Activated naive CD4-positive, alpha-beta T cell treated with anti-CD3 and anti-CD28 coated beads for 36 hours (primary cell): ENCODE measurements at regions not wholly inside any gene's neighbourhood (a gene's known extent, or its start where the extent isn't known, plus 50 kb on each side); places are given as distances from the start of the nearest gene placed in this dataset.

Experiments used
- CTCF ChIA-PET: fragments of 350-600 bp; sonication (Branson Sonifier 250); formaldehyde crosslinking; loops from one replicate; lab custom pipeline; 2021; ENCODE audit warnings: antibody characterized with exemption; lab: Charles Lee
- DNase-seq: peaks from one replicate; pipeline ENCODE4 v3.0.0-alpha.2; 2020
- H3K27ac Mint-ChIP-seq: one replicate; pipeline ENCODE4 v1.8.0; 2021; ENCODE audit warnings: mild to moderate bottlenecking, mixed read lengths
- H3K27me3 Mint-ChIP-seq: one replicate; pipeline ENCODE4 v1.8.0; 2021; ENCODE audit warnings: low read depth, mixed read lengths
- H3K36me3 Mint-ChIP-seq: one replicate; pipeline ENCODE4 v1.8.0; 2021; ENCODE audit warnings: low read depth, mixed read lengths
- H3K4me1 Mint-ChIP-seq: one replicate; pipeline ENCODE4 v1.8.0; 2021; ENCODE audit warnings: low read depth, mixed read lengths
- H3K4me3 Mint-ChIP-seq: one replicate; pipeline ENCODE4 v1.8.0; 2021; ENCODE audit warnings: mild to moderate bottlenecking, moderate library complexity, mixed read lengths
- H3K9me3 Mint-ChIP-seq: one replicate; pipeline ENCODE4 v1.8.0; 2021; ENCODE audit warnings: mixed read lengths
- intact Hi-C: fragments of 100-400 bp; cut with micrococcal nuclease; formaldehyde crosslinking; loops from one replicate; pipeline ENCODE4 v1.15.1; 2023

- Mint-ChIP-seq H3K4me3 (no peak overlapping the region), H3K4me1 (no peaks in the 10 kb centered on the region), H3K36me3 (peaks cover 10% of the 10 kb centered on the region), H3K27ac (no peak overlapping the region), H3K9me3 (peaks cover 15% of the 10 kb centered on the region), H3K27me3 (no peaks in the 10 kb centered on the region)
- CTCF ChIA-PET: interaction anchor here (0.6 to 0.8 kb wide), 2 partner anchors 9 to 37 kb away, joined by 3 to 5 read pairs; no protein-coding TSS in a partner anchor
- intact Hi-C loops: no loop called here
- no peak for DNase-seq
These were observed 223.3 kb downstream of the LPIN1 start for GRCh38 chr2:11969774-11970173.

DNA sequence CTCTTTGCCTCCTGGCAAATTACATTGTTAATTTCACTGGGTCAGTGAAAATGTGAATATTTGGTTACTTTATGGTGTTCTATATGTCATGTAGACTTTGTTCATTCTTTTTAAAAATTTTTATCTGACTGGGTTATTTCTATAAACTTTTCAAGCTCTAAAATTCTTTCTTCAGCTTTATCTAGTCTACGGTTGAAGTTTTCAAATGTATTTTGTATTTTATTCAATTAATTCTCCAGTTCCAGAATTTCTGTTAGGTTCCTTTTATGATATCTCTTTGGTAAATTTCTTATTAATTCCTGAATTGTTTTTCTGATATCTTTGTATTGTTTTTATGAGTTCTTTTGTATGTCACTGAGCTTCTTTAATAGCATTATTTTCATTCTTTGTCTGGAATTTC is 228.1 kb downstream of the LPIN1 start:
- no peak overlapping the region for H3K4me3 Mint-ChIP-seq
- no peaks in the 10 kb centered on the region for H3K27me3 Mint-ChIP-seq
- H3K9me3 Mint-ChIP-seq: peaks cover 25% of the 10 kb centered on the region
- H3K27ac Mint-ChIP-seq: no peak overlapping the region
- no peaks in the 10 kb centered on the region for H3K4me1 Mint-ChIP-seq
- CTCF ChIA-PET: no interaction called here
- H3K36me3 Mint-ChIP-seq: peaks cover 10% of the 10 kb centered on the region
- intact Hi-C loops: no loop called here
- no peak for DNase-seq

- H3K27me3 Mint-ChIP-seq: no peaks in the 10 kb centered on the region
- no peaks in the 10 kb centered on the region for H3K4me1 Mint-ChIP-seq
- peaks cover 10% of the 10 kb centered on the region for H3K36me3 Mint-ChIP-seq
- CTCF ChIA-PET: no interaction called here
- DNase-seq: no peak
- H3K27ac Mint-ChIP-seq: no peak overlapping the region
- peaks cover 25% of the 10 kb centered on the region for H3K9me3 Mint-ChIP-seq
- H3K4me3 Mint-ChIP-seq: no peak overlapping the region
- intact Hi-C loops: no loop called here
These were observed 228.9 kb downstream of the LPIN1 start for GRCh38 chr2:11975373-11975772.

GRCh38 chr2:11976073-11976472 is 229.6 kb downstream of the LPIN1 start:
- Mint-ChIP-seq H3K27me3 (no peaks in the 10 kb centered on the region), H3K4me3 (no peak overlapping the region), H3K9me3 (peaks cover 25% of the 10 kb centered on the region), H3K4me1 (no peaks in the 10 kb centered on the region), H3K27ac (no peak overlapping the region), H3K36me3 (peaks cover 10% of the 10 kb centered on the region)
- DNase-seq: no peak
- intact Hi-C loops: no loop called here
- CTCF ChIA-PET: no interaction called here

DNA sequence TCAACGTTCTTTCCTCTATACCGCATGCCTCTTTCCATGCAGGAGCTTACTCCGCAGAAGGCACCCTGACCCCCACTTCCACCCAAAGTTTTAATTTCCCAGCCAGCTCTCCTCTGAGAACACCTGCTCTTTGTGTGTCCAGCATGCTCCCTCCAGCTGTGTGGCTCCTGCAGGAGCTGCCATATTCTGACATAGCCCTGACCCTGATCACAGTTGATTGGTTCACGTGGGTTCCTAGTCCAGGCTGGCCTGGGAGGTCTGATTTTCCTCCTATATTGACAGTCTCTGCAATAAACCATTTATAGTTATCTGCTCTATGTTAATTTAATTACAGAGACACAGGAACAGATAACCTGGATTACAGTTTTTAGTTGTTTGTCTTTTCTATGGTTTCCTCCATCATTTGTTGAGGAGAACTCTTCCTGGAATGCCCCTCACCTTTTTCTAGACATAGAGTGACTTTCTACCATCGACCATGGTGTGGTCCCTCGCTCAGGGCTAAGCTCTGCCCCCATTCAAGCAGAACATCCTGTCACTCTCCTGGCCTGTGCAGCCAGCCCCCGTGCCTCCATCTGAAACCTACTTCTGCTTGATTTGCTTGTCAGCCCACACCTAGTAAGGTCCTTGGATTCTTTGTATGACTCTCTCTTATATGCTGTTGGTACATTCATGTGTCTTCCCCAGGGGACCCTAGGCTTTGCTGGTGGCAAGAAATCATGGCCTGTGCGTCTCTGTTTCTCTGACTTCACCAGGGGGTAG is 231.5 kb downstream of the LPIN1 start:
- H3K9me3 Mint-ChIP-seq: peaks cover 20% of the 10 kb centered on the region
- intact Hi-C loops: no loop called here
- no peak overlapping the region for H3K27ac Mint-ChIP-seq
- H3K4me3 Mint-ChIP-seq: no peak overlapping the region
- DNase-seq: no peak
- H3K27me3 Mint-ChIP-seq: no peaks in the 10 kb centered on the region
- peaks cover 2% of the 10 kb centered on the region for H3K36me3 Mint-ChIP-seq
- CTCF ChIA-PET: no interaction called here
- no peaks in the 10 kb centered on the region for H3K4me1 Mint-ChIP-seq

- intact Hi-C loops: no loop called here
- Mint-ChIP-seq H3K36me3 (no peaks in the 10 kb centered on the region), H3K27me3 (no peaks in the 10 kb centered on the region), H3K4me1 (no peaks in the 10 kb centered on the region), H3K9me3 (peaks cover 7% of the 10 kb centered on the region), H3K27ac (no peak overlapping the region), H3K4me3 (no peak overlapping the region)
- CTCF ChIA-PET: interaction anchor here (0.6 kb wide), 1 partner anchor 9 kb away, joined by 3 read pairs; no protein-coding TSS in a partner anchor
- no peak for DNase-seq
These were observed 234.4 kb downstream of the LPIN1 start for GRCh38 chr2:11980809-11981208.

DNA sequence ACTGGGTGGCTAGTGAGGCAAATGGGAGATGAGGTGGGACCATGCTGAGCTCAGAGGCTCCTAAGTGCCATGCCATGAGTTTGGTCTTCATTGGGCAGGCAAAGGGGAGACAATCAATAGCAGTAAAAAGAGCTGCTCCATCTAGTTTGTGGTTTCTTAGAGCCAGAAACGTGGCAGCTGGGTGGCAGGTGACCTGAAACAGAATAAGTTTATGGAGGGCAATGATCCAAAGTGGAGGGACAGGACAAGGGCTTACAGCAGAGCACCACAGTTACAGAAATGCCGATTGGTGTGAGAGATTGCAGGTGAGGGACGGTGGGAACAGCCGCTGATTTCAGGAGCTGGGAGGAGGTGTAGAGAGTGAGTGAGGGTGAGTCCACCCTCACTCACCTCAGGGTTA is 237.0 kb downstream of the LPIN1 start:
- DNase-seq: no peak
- H3K27me3 Mint-ChIP-seq: no peaks in the 10 kb centered on the region
- H3K27ac Mint-ChIP-seq: no peak overlapping the region
- no peaks in the 10 kb centered on the region for H3K4me1 Mint-ChIP-seq
- intact Hi-C loops: no loop called here
- H3K9me3 Mint-ChIP-seq: peaks cover 3% of the 10 kb centered on the region
- no peak overlapping the region for H3K4me3 Mint-ChIP-seq
- no peaks in the 10 kb centered on the region for H3K36me3 Mint-ChIP-seq
- CTCF ChIA-PET: no interaction called here

DNA sequence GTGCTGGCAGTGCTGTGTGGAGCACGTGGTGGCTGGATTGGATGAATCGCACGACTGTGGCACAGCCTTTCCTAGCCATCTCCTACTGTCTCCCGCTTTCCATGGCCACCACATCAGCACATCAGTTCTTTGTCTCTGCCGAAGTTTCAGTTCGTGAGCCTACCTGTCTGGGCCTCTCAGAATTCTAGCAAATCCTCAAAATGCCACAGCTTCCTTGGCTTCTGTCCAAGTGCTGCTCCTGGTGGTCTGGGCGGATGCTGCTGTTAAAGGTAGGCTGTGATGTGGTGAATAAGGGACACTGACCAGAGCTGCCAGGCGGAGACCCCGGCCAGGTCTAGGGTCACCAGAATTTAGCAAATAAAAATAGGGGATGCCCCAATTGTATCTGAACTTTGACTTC is 237.4 kb downstream of the LPIN1 start:
- H3K36me3 Mint-ChIP-seq: no peaks in the 10 kb centered on the region
- H3K4me3 Mint-ChIP-seq: no peak overlapping the region
- H3K27ac Mint-ChIP-seq: no peak overlapping the region
- intact Hi-C loops: no loop called here
- H3K4me1 Mint-ChIP-seq: no peaks in the 10 kb centered on the region
- DNase-seq: no peak
- H3K27me3 Mint-ChIP-seq: no peaks in the 10 kb centered on the region
- peaks cover 3% of the 10 kb centered on the region for H3K9me3 Mint-ChIP-seq
- CTCF ChIA-PET: no interaction called here

- no peak for DNase-seq
- intact Hi-C loops: no loop called here
- CTCF ChIA-PET: no interaction called here
- Mint-ChIP-seq H3K4me1 (no peaks in the 10 kb centered on the region), H3K27ac (no peak overlapping the region), H3K4me3 (no peak overlapping the region), H3K36me3 (no peaks in the 10 kb centered on the region), H3K9me3 (peaks cover 3% of the 10 kb centered on the region), H3K27me3 (no peaks in the 10 kb centered on the region)
These were observed 238.1 kb downstream of the LPIN1 start for GRCh38 chr2:11984316-11985158.

- CTCF ChIA-PET: no interaction called here
- Mint-ChIP-seq H3K9me3 (peaks cover 3% of the 10 kb centered on the region), H3K4me1 (no peaks in the 10 kb centered on the region), H3K27ac (no peak overlapping the region), H3K27me3 (no peaks in the 10 kb centered on the region), H3K4me3 (no peak overlapping the region), H3K36me3 (no peaks in the 10 kb centered on the region)
- intact Hi-C loops: no loop called here
- no peak for DNase-seq
These were observed 239.6 kb downstream of the LPIN1 start for GRCh38 chr2:11985817-11986566.

- no peak for DNase-seq
- Mint-ChIP-seq H3K36me3 (no peaks in the 10 kb centered on the region), H3K9me3 (no peaks in the 10 kb centered on the region), H3K4me1 (no peaks in the 10 kb centered on the region), H3K27ac (no peak overlapping the region), H3K27me3 (no peaks in the 10 kb centered on the region), H3K4me3 (no peak overlapping the region)
- CTCF ChIA-PET: no interaction called here
- intact Hi-C loops: no loop called here
These were observed 240.7 kb downstream of the LPIN1 start for GRCh38 chr2:11987151-11987550.

- H3K4me1 Mint-ChIP-seq: no peaks in the 10 kb centered on the region
- DNase-seq: no peak
- CTCF ChIA-PET: no interaction called here
- H3K36me3 Mint-ChIP-seq: no peaks in the 10 kb centered on the region
- no peak overlapping the region for H3K27ac Mint-ChIP-seq
- H3K4me3 Mint-ChIP-seq: no peak overlapping the region
- peaks cover 5% of the 10 kb centered on the region for H3K27me3 Mint-ChIP-seq
- intact Hi-C loops: no loop called here
- no peaks in the 10 kb centered on the region for H3K9me3 Mint-ChIP-seq
These were observed 242.4 kb downstream of the LPIN1 start for GRCh38 chr2:11988691-11989353.
